ENCODE measurements at regions not wholly inside any gene's neighbourhood (a gene's known extent, or its start where the extent isn't known, plus 50 kb on each side); places are given as distances from the start of the nearest gene placed in this dataset.

GRCh38 chr15:38863381-38863780 is 298.8 kb upstream of the RASGRP1 start:
- no peak for DNase-seq (ENCODE audit: insufficient read length, low spot score, missing footprints)
- no peak overlapping the region for H3K4me2 ChIP-seq (ENCODE audit: insufficient read depth, low read length)
- H3K27ac ChIP-seq (ENCODE audit: low read depth, low read length): no peak overlapping the region
- no peaks in the 10 kb centered on the region for H3K36me3 ChIP-seq (ENCODE audit: insufficient read depth, low read length)
- H4K20me1 ChIP-seq (ENCODE audit: insufficient read depth, low read length): no peaks in the 10 kb centered on the region
- no peaks in the 10 kb centered on the region for H3K27me3 ChIP-seq (ENCODE audit: insufficient read depth, low read length)
- H3K4me3 ChIP-seq (ENCODE audit: insufficient read depth, low read length): no peak overlapping the region
- no peaks in the 10 kb centered on the region for H3K9me3 ChIP-seq (ENCODE audit: low read depth, low read length)
- no peaks in the 10 kb centered on the region for H3K79me2 ChIP-seq (ENCODE audit: insufficient read depth, low read length)
- H3K4me1 ChIP-seq (ENCODE audit: insufficient read depth, low read length): peaks cover 35% of the 10 kb centered on the region
- H2AFZ ChIP-seq (ENCODE audit: low read length): no peak overlapping the region
- TF ChIP-seq CTCF (IDR thresholded peaks at IDR 0.05; ENCODE audit: extremely low read depth, low read depth, low read length): no peak

GRCh38 chr15:38864122-38864521 is 299.5 kb upstream of the RASGRP1 start:
- H3K4me2 ChIP-seq (ENCODE audit: insufficient read depth, low read length): peak overlapping the region; percentile 66
- H3K4me3 ChIP-seq (ENCODE audit: insufficient read depth, low read length): no peak overlapping the region
- H4K20me1 ChIP-seq (ENCODE audit: insufficient read depth, low read length): no peaks in the 10 kb centered on the region
- H3K79me2 ChIP-seq (ENCODE audit: insufficient read depth, low read length): no peaks in the 10 kb centered on the region
- peak; percentile 19 for TF ChIP-seq CTCF (IDR thresholded peaks at IDR 0.05; ENCODE audit: extremely low read depth, low read depth, low read length)
- H3K9me3 ChIP-seq (ENCODE audit: low read depth, low read length): no peaks in the 10 kb centered on the region
- no peaks in the 10 kb centered on the region for H3K36me3 ChIP-seq (ENCODE audit: insufficient read depth, low read length)
- H3K27me3 ChIP-seq (ENCODE audit: insufficient read depth, low read length): no peaks in the 10 kb centered on the region
- no peak overlapping the region for H2AFZ ChIP-seq (ENCODE audit: low read length)
- DNase-seq (ENCODE audit: insufficient read length, low spot score, missing footprints): no peak
- peak overlapping the region; percentile 94 for H3K27ac ChIP-seq (ENCODE audit: low read depth, low read length)
- peaks cover 41% of the 10 kb centered on the region for H3K4me1 ChIP-seq (ENCODE audit: insufficient read depth, low read length)

GRCh38 chr15:38864827-38865581 is 300.4 kb upstream of the RASGRP1 start:
- no peaks in the 10 kb centered on the region for H3K27me3 ChIP-seq (ENCODE audit: insufficient read depth, low read length)
- no peaks in the 10 kb centered on the region for H3K9me3 ChIP-seq (ENCODE audit: low read depth, low read length)
- TF ChIP-seq CTCF (IDR thresholded peaks at IDR 0.05; ENCODE audit: extremely low read depth, low read depth, low read length): no peak
- H2AFZ ChIP-seq (ENCODE audit: low read length): no peak overlapping the region
- peaks cover 41% of the 10 kb centered on the region for H3K4me1 ChIP-seq (ENCODE audit: insufficient read depth, low read length)
- H4K20me1 ChIP-seq (ENCODE audit: insufficient read depth, low read length): no peaks in the 10 kb centered on the region
- H3K4me2 ChIP-seq (ENCODE audit: insufficient read depth, low read length): peak overlapping the region; percentile 66
- no peak for DNase-seq (ENCODE audit: insufficient read length, low spot score, missing footprints)
- H3K79me2 ChIP-seq (ENCODE audit: insufficient read depth, low read length): no peaks in the 10 kb centered on the region
- no peak overlapping the region for H3K4me3 ChIP-seq (ENCODE audit: insufficient read depth, low read length)
- H3K36me3 ChIP-seq (ENCODE audit: insufficient read depth, low read length): no peaks in the 10 kb centered on the region
- peak overlapping the region; percentile 94 for H3K27ac ChIP-seq (ENCODE audit: low read depth, low read length)

GRCh38 chr15:38867556-38867955 is 302.9 kb upstream of the RASGRP1 start:
- H3K27ac ChIP-seq (ENCODE audit: low read depth, low read length): peak overlapping the region; percentile 77
- DNase-seq (ENCODE audit: insufficient read length, low spot score, missing footprints): no peak
- no peaks in the 10 kb centered on the region for H4K20me1 ChIP-seq (ENCODE audit: insufficient read depth, low read length)
- H3K79me2 ChIP-seq (ENCODE audit: insufficient read depth, low read length): no peaks in the 10 kb centered on the region
- no peaks in the 10 kb centered on the region for H3K36me3 ChIP-seq (ENCODE audit: insufficient read depth, low read length)
- H3K4me1 ChIP-seq (ENCODE audit: insufficient read depth, low read length): peaks cover 37% of the 10 kb centered on the region
- H3K27me3 ChIP-seq (ENCODE audit: insufficient read depth, low read length): no peaks in the 10 kb centered on the region
- H3K4me3 ChIP-seq (ENCODE audit: insufficient read depth, low read length): no peak overlapping the region
- no peak for TF ChIP-seq CTCF (IDR thresholded peaks at IDR 0.05; ENCODE audit: extremely low read depth, low read depth, low read length)
- H3K4me2 ChIP-seq (ENCODE audit: insufficient read depth, low read length): no peak overlapping the region
- H3K9me3 ChIP-seq (ENCODE audit: low read depth, low read length): no peaks in the 10 kb centered on the region
- H2AFZ ChIP-seq (ENCODE audit: low read length): peak overlapping the region; percentile 15

Data from osteoblast (primary cell).